Fibroblast of peridontal ligament (primary cell): ENCODE measurements at regions not wholly inside any gene's neighbourhood (a gene's known extent, or its start where the extent isn't known, plus 50 kb on each side); places are given as distances from the start of the nearest gene placed in this dataset.

ENCODE experiments used
- DNase-seq: peaks from one replicate; pipeline ENCODE4 v3.0.0-alpha.2; 2010; ENCODE audit errors: extremely low read depth

- no peak for DNase-seq
Measured at GRCh38 chr3:34183114-34183513, 384.7 kb downstream of the PDCD6IP start.

- no peak for DNase-seq
Measured at GRCh38 chr3:34183611-34184340, 385.3 kb downstream of the PDCD6IP start.

- DNase-seq = no peak
Measured at GRCh38 chr3:34185301-34185700, 386.9 kb downstream of the PDCD6IP start.

- DNase-seq = no peak
Measured at GRCh38 chr3:34189133-34189532, 390.7 kb downstream of the PDCD6IP start.

- DNase-seq = no peak
Measured at GRCh38 chr3:34196914-34197313, 398.5 kb downstream of the PDCD6IP start.

DNA sequence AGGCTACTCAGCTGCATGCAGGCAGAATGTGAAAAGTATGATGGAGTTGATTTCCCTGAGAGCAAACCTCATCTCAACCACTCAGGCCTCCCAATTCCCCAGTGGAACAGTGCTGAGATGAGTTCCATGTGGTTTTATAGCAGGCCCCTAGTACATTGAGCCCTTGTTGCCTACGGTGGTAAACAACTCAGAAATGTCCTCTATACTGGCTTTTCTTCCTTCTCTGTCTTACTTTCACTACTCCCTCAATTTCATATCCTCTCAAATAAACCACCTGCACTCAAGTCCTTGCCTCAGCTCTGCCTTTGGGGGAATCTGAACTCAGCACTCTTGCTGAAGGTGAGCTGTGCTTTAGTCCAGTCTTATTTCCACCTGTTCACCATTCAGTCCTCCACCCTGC, 399.9 kb downstream of the PDCD6IP start:
- DNase-seq = no peak

- no peak for DNase-seq
Measured at GRCh38 chr3:34200576-34200975, 402.1 kb downstream of the PDCD6IP start.

- DNase-seq = no peak
Measured at GRCh38 chr3:34202975-34203374, 404.5 kb downstream of the PDCD6IP start.

GRCh38 chr3:34203386-34203785, 405.0 kb downstream of the PDCD6IP start:
- peak; percentile 3 for DNase-seq

DNA sequence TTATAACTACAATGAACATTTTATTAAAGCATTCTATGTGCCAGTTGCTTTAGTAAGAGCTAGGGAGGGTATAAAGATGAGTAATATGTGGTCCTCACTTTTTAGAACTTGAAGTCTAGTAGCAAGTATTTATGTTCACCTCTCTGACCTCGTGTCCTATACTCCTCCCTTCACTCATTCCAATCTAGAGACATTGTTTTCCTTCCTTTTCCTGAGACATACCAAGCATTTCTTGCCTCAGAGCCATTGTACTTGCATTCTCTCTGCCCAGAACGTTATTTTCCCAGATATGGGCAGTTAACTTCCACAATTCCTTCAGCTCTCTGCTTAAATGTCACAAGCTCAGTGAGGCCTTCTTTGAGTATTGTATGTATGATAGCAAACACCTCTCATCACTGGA, 408.6 kb downstream of the PDCD6IP start:
- DNase-seq = peak; percentile 29

GRCh38 chr3:34207806-34208205, 409.4 kb downstream of the PDCD6IP start:
- DNase-seq = peak; percentile 6

- peak; percentile 26 for DNase-seq
Measured at GRCh38 chr3:34212175-34212574, 413.7 kb downstream of the PDCD6IP start.

GRCh38 chr3:34212656-34213055, 414.2 kb downstream of the PDCD6IP start:
- peak; percentile 85 for DNase-seq

- DNase-seq = no peak
Measured at GRCh38 chr3:34213478-34213877, 415.0 kb downstream of the PDCD6IP start.

DNA sequence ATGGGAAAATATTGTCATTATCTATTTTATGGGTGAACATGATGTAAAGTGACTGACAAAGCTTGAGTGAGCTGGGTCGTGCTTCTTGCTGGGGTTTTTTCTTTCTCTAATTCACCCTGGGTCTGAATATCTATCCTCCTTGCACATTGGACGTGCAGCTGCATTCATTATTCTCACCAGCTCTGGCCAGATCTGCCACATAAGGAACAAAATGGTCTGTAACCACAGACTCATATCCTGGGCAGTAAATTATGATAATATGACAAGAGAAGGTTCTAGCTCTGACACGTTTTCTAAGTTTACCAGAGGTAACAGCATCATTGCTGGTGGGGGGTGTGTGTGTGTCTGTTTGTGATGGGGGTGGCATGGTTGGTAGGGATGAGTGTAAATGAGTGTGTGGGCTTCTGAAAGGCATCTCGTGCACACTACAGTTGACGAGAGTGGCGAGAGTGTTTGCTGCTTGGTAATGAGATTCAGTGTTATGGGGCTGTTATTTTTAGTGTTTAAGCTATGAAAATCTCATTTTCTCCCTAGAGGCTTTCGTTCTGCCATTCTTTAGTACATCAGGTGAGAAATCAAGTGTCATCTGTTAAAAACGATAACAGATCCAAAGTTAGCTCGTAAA, 418.4 kb downstream of the PDCD6IP start:
- no peak for DNase-seq

- peak; percentile 14 for DNase-seq
Measured at GRCh38 chr3:34218706-34219385, 420.4 kb downstream of the PDCD6IP start.

GRCh38 chr3:34219556-34219955, 421.1 kb downstream of the PDCD6IP start:
- peak; percentile 11 for DNase-seq

- DNase-seq = no peak
Measured at GRCh38 chr3:34225821-34226366, 427.5 kb downstream of the PDCD6IP start.

GRCh38 chr3:34229876-34230275, 431.4 kb downstream of the PDCD6IP start:
- no peak for DNase-seq

DNA sequence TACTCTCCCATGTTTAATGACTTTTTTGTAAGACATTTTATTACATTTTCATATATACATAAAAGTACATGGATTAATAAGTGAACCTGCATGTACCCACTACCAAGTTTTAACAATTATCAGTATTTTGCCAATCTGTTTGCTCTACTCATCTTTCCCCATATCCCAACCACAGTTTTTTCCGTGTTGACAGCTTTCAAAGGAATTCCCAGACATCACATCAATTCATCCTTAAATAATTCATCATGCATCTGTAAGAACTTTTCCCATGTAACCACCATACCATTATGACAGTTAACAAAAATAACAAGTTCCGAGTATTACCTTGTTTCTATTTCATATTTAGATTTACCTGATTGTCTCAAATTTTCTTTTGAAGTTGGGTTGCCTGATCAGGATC, 436.7 kb downstream of the PDCD6IP start:
- DNase-seq = no peak

DNA sequence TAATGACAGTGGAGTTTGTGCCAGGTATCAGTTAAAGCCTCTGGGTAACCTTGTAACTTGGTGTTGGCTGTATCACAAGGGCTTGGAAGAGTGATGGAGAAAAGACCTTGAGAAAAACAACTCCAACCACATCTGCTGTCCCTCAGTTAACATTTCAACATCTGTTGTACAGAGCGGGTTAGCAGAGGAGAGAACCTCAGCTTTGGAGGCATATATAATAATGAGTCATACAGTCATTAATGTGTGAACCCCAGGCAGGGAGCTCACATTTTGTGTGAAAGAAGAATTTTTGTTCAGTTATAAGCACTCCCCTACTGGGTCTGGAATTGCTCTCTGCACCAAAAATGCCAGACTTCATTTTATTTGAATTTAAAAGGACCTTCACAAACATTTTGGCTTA, 439.5 kb downstream of the PDCD6IP start:
- no peak for DNase-seq

DNA sequence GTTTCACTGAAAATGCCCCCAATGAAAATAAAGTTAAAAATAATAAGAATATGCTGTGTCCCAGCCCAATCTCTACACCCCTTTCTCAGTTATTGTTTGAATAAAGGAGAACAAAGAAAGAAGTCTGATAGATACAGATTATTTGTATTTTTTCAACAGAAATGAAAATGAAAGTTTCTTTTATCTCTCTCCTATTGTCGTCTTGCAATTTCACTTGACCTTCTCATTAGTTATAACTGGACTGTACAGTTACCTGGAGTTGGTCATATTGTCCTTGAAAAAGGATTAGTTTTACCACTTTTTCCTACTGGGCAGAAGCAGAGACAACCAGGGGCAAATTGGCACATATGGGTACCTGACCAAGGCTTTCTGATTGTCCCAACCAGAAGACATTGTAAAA, 440.0 kb downstream of the PDCD6IP start:
- DNase-seq = no peak

- no peak for DNase-seq
Measured at GRCh38 chr3:34239287-34239686, 440.9 kb downstream of the PDCD6IP start.
